Endothelial cell of umbilical vein (primary cell): ENCODE measurements at regions not wholly inside any gene's neighbourhood (a gene's known extent, or its start where the extent isn't known, plus 50 kb on each side); places are given as distances from the start of the nearest gene placed in this dataset.

ENCODE experiments used
- BruUV-seq: library from RNA; stranded (reverse); fragments of 400-500 nt; replicated peaks from 2 replicates; lab custom pipeline; 2021; lab: Mats Ljungman, UMichigan
- CTCF ChIA-PET: fragments of 300-600, 350-600 bp; sonication (Branson Sonifier 250); formaldehyde crosslinking; loops from one replicate; lab custom pipeline; 2021; ENCODE audit warnings: antibody characterized with exemption, inconsistent platforms; lab: Charles Lee
- POLR2A ChIA-PET: fragments of 300-600, 350-600 bp; sonication (Branson Sonifier 250); formaldehyde crosslinking; loops from one replicate; lab custom pipeline; 2021; ENCODE audit warnings: antibody characterized with exemption, inconsistent platforms; lab: Charles Lee
- DNase-seq: peaks from one replicate; pipeline ENCODE4 v3.0.0-alpha.2; 2011; ENCODE audit warnings: low read depth, low spot score
- FAIRE-seq: peaks from 2 replicates; lab custom pipeline; 2011; peaks lifted over from hg19 to GRCh38; lab: Jason Lieb, UNC
- H2AFZ ChIP-seq: 2 replicates; pipeline ENCODE4 v1.6.0; 2012; ENCODE audit warnings: low read depth, low read length, control low read depth, inconsistent platforms
- H3K27ac ChIP-seq: 2 replicates; pipeline ENCODE4 v1.5.1; 2011; ENCODE audit warnings: low read depth, mild to moderate bottlenecking, control low read depth, low read length, moderate library complexity; ENCODE audit not compliant: insufficient read depth
- H3K27me3 ChIP-seq, 2 experiments: 2 replicates each; pipeline versions ENCODE4 v1.6.0 to v1.6.1; 2011; ENCODE audit warnings: low read length in 2 of 2, mixed read lengths in 1 of 2; ENCODE audit not compliant: control insufficient read depth in 2 of 2, insufficient read depth in 2 of 2
- H3K36me3 ChIP-seq, 2 experiments: 2 replicates in 1 of 2; 3 replicates in 1 of 2; pipeline ENCODE4 v1.5.1; 2011; ENCODE audit warnings: low read length in 2 of 2, mild to moderate bottlenecking in 1 of 2, moderate library complexity in 1 of 2; ENCODE audit not compliant: control insufficient read depth in 2 of 2, insufficient read depth in 2 of 2; ENCODE audit errors: extremely low read depth in 1 of 2
- H3K4me1 ChIP-seq: 3 replicates; pipeline ENCODE4 v1.5.1; 2011; ENCODE audit warnings: mild to moderate bottlenecking, low read length; ENCODE audit not compliant: control insufficient read depth, insufficient read depth; ENCODE audit errors: extremely low read depth
- H3K4me2 ChIP-seq: 2 replicates; pipeline ENCODE4 v1.6.1; 2011; ENCODE audit warnings: low read length, control low read depth, mixed read lengths; ENCODE audit not compliant: insufficient read depth
- H3K4me3 ChIP-seq, 3 experiments: fragments of 200-600 bp in 1 of 3; sonication (generic), shearing (Covaris generic) in 1 of 3; replicated peaks in 1 of 3; 2 replicates each; pipeline ENCODE4 v1.5.1; 2011 to 2016; ENCODE audit warnings: control low read depth in 3 of 3, low read length in 3 of 3, mild to moderate bottlenecking in 2 of 3, inconsistent platforms in 1 of 3, low read depth in 1 of 3, moderate library complexity in 1 of 3; ENCODE audit not compliant: insufficient read depth in 1 of 3
- H3K79me2 ChIP-seq: 2 replicates; pipeline ENCODE4 v1.6.0; 2012; ENCODE audit warnings: low read length, inconsistent platforms; ENCODE audit not compliant: control insufficient read depth, insufficient read depth
- H3K9ac ChIP-seq: replicated peaks from 2 replicates; pipeline ENCODE3; 2011; ENCODE audit warnings: low read length, control low read depth; ENCODE audit not compliant: insufficient read depth; ENCODE audit errors: extremely low read depth
- H3K9me1 ChIP-seq: replicated peaks from 3 replicates; pipeline ENCODE4 v1.6.0; 2011; ENCODE audit warnings: mild to moderate bottlenecking, low read length; ENCODE audit not compliant: control insufficient read depth, insufficient read depth; ENCODE audit errors: extremely low read depth
- H3K9me3 ChIP-seq: replicated peaks from 2 replicates; pipeline ENCODE4 v1.5.1; 2012; ENCODE audit warnings: low read length, inconsistent platforms; ENCODE audit not compliant: control insufficient read depth, insufficient read depth
- H4K20me1 ChIP-seq: replicated peaks from 2 replicates; pipeline ENCODE3; 2011; ENCODE audit warnings: mild to moderate bottlenecking, low read length; ENCODE audit not compliant: control insufficient read depth, insufficient read depth; ENCODE audit errors: extremely low read depth
- CTCF ChIP-seq, 2 donors: IDR thresholded peaks; 1 replicate in 1 of 2; 2 replicates in 1 of 2; pipeline ENCODE4 v1.5.1; 2011; ENCODE audit warnings: low read length in 2 of 2, mild to moderate bottlenecking in 2 of 2, moderate library complexity in 2 of 2, control low read depth in 1 of 2, inconsistent platforms in 1 of 2, low read depth in 1 of 2; ENCODE audit not compliant: insufficient read depth in 1 of 2; ENCODE audit errors: extremely low read depth in 1 of 2
- EZH2 ChIP-seq: IDR thresholded peaks from 2 replicates; pipeline ENCODE4 v1.6.1; 2012; ENCODE audit warnings: borderline replicate concordance, low read depth, mild to moderate bottlenecking, moderate library complexity, low read length, inconsistent platforms; ENCODE audit not compliant: severe bottlenecking
- FOS ChIP-seq: IDR thresholded peaks from 2 replicates; pipeline ENCODE4 v1.6.1; 2011; ENCODE audit warnings: mild to moderate bottlenecking, low read length, moderate library complexity, borderline replicate concordance; ENCODE audit not compliant: insufficient read depth
- GATA2 ChIP-seq: IDR thresholded peaks from 2 replicates; pipeline ENCODE4 v1.7.0; 2011; ENCODE audit warnings: low read depth, mild to moderate bottlenecking, moderate library complexity, mixed read lengths, low read length; ENCODE audit not compliant: insufficient read length, insufficient read depth
- JUN ChIP-seq: IDR thresholded peaks from 2 replicates; pipeline ENCODE4 v1.6.1; 2011; ENCODE audit warnings: borderline replicate concordance, low read depth; ENCODE audit not compliant: insufficient read length, insufficient read depth
- MAX ChIP-seq: IDR thresholded peaks from 2 replicates; pipeline ENCODE4 v1.6.1; 2011; ENCODE audit not compliant: insufficient read depth, insufficient read length
- MYC ChIP-seq: IDR thresholded peaks from one replicate; pipeline ENCODE4 v1.6.1; 2011; ENCODE audit warnings: mild to moderate bottlenecking, low read depth, low read length
- POLR2A ChIP-seq: IDR thresholded peaks from 2 replicates; pipeline ENCODE4 v1.6.1; 2012; ENCODE audit warnings: low read depth, mild to moderate bottlenecking, control low read depth, low read length
- POLR2AphosphoS5 ChIP-seq: IDR thresholded peaks from 2 replicates; pipeline ENCODE4 v1.6.1; 2012; ENCODE audit warnings: low read depth, mild to moderate bottlenecking, control low read depth, low read length, moderate library complexity; ENCODE audit not compliant: insufficient read depth
- dilution Hi-C: fragments of 300-500 bp; cut with MboI; formaldehyde crosslinking; loops from one replicate; pipeline ENCODE4 v1.15.0; 2019; ENCODE audit warnings: low sequenced_read_pairs; ENCODE audit not compliant: extremely low pct_ligation_motif_present
- intact Hi-C: fragments of 100-400 bp; cut with micrococcal nuclease; formaldehyde crosslinking; loops from one replicate; pipeline ENCODE4 v1.10.0; 2022

GRCh38 chr7:125409921-125410320, 480.3 kb upstream of the POT1 start:
- ChIA-PET POLR2A (no interaction called here), CTCF (interaction anchor here (0.6 to 1.0 kb wide), 3 partner anchors 11 to 460 kb away, joined by 3 to 5 read pairs (median 3); no protein-coding TSS in a partner anchor)
- Histone ChIP-seq H3K9ac (no peak overlapping the region), H3K4me2 (no peak overlapping the region), H3K9me1 (no peaks in the 10 kb centered on the region), H3K27me3 (no peaks in the 10 kb centered on the region), H3K4me1 (peaks cover 3% of the 10 kb centered on the region), H3K27ac (no peak overlapping the region), H3K79me2 (no peaks in the 10 kb centered on the region), H3K4me3 (no peak overlapping the region), H3K9me3 (no peaks in the 10 kb centered on the region), H4K20me1 (no peaks in the 10 kb centered on the region), H2AFZ (no peak overlapping the region), H3K36me3 (no peaks in the 10 kb centered on the region)
- BruUV-seq: no TSS peak
- DNase-seq (no peak), FAIRE-seq (no peak)
- TF ChIP-seq MYC: no peak
- TF ChIP-seq POLR2AphosphoS5: no peak
- no peak for TF ChIP-seq FOS
- TF ChIP-seq EZH2: no peak
- no peak for TF ChIP-seq GATA2
- TF ChIP-seq JUN: no peak
- no peak for TF ChIP-seq POLR2A
- no peak for TF ChIP-seq CTCF (IDR thresholded peaks at IDR 0.05; ENCODE audit: extremely low read depth in 1 of 2, insufficient read depth in 1 of 2, low read depth in 1 of 2, low read length in 2 of 2)
- no peak for TF ChIP-seq MAX
- intact Hi-C loops (no loop called here), dilution Hi-C loops (no loop called here)
